ENCODE measurements at regions not wholly inside any gene's neighbourhood (a gene's known extent, or its start where the extent isn't known, plus 50 kb on each side); places are given as distances from the start of the nearest gene placed in this dataset.
"Not testable (repeated sequence)": the region's sequence is repeated elsewhere in the genome, so short reads cannot be mapped to it uniquely, and the experiment has no call there.

DNA sequence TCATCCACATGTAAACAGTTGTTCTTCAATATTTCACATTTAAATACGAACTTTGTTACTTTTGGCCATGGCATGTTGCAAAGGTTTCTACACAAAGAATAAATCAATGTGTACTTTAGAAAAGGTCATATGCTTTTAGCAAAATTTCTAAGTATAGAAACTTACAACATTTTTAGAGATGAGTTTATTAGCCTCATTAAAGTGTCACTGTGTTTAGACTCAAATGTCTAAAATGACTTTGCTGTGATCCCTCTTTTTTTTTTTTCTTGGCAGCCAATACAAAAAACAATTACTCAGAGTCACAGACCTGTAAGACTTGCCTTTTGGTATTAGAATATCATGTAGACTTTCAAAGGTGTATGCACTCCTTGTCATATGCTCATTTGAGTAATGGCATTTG lies 349.3 kb upstream of the KIAA1217 start (continued):
- TF ChIP-seq, protein P1, sequence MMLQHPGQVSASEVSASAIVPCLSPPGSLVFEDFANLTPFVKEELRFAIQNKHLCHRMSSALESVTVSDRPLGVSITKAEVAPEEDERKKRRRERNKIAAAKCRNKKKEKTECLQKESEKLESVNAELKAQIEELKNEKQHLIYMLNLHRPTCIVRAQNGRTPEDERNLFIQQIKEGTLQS (IDR thresholded peaks at IDR 0.05): no peak

DNA sequence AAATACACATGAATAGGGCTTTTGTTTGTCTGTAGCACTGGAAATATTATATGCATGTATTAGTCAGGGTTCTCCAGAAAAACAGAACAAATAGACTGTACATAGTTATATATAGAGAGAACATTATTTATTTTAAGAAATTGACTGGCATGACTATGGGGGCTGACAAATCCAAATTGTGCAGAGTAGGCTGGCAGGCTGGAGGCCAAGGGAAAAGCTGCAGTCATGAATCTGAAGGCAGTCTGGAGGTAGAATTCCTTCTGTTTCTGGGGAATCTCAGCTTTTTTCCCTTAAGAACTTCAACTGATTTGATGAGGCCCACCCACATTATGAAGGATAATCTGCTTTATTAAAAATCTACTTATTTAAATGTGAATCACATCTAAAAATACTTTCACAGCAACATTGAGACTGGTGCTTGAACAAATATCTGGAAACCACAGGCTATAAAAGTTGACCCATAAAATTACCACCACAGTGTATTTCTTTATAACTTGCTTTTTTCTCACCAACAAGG lies 344.2 kb upstream of the KIAA1217 start:
- H3K36me3 ChIP-seq (ENCODE audit: control insufficient read depth in 1 of 2, insufficient read depth in 2 of 2, low read length in 2 of 2): no peaks in the 10 kb centered on the region
- H3K79me2 ChIP-seq (ENCODE audit: insufficient read depth, low read length): no peaks in the 10 kb centered on the region
- ATAC-seq (no peak), DNase-seq (ENCODE audit: low read depth, low spot score) (no peak)
- H2AFZ ChIP-seq (ENCODE audit: low read depth, low read length, poor library complexity, severe bottlenecking): no peak overlapping the region
- intact Hi-C loops (cut with micrococcal nuclease): no loop called here
- no peak overlapping the region for H3K9ac ChIP-seq (ENCODE audit: low read length)
- H3K27ac ChIP-seq (ENCODE audit: low read depth, low read length): no peak overlapping the region
- no peaks in the 10 kb centered on the region for H4K20me1 ChIP-seq (ENCODE audit: insufficient read depth)
- ChIA-PET RAD21 (ENCODE audit: low non-redundant PET in 1 of 2, low total read pairs in 2 of 2, uncharacterized antibody in 2 of 2, unreplicated experiment in 2 of 2) (no interaction called here), POLR2A (no interaction called here), CTCF (no interaction called here)
- BruUV-seq (replicated peaks): no TSS peak
- TF ChIP-seq POLR2A (IDR thresholded peaks at IDR 0.05; ENCODE audit: borderline replicate concordance, extremely low read depth, insufficient read depth, insufficient read length): no peak
- TF ChIP-seq CEBPB (IDR thresholded peaks at IDR 0.05; ENCODE audit: low read depth): no peak
- no peak for TF ChIP-seq EZH2phosphoT487 (IDR thresholded peaks at IDR 0.05; ENCODE audit: borderline replicate concordance)
- no peak for TF ChIP-seq TCF7L2 (IDR thresholded peaks at IDR 0.05; ENCODE audit: borderline replicate concordance, extremely low read depth, insufficient read depth, insufficient read length)
- TF ChIP-seq RAD21 (IDR thresholded peaks at IDR 0.05; ENCODE audit: low read depth): no peak
- H3K4me3 ChIP-seq (replicated peaks in 1 of 2; ENCODE audit: low read depth in 1 of 2, low read length in 2 of 2): no peak overlapping the region
- no peaks in the 10 kb centered on the region for H3K27me3 ChIP-seq (ENCODE audit: insufficient read depth, low read length)
- no peaks in the 10 kb centered on the region; a peak in 1 of 4 replicates for H3K9me3 ChIP-seq (ENCODE audit: control insufficient read depth in 1 of 2, insufficient read depth in 1 of 2, low read depth in 1 of 2, low read length in 2 of 2)
- H3K9me2 ChIP-seq (ENCODE audit: insufficient read depth): no peaks in the 10 kb centered on the region
- no peak overlapping the region for H3K4me2 ChIP-seq (ENCODE audit: low read length)
- H3K4me1 ChIP-seq (ENCODE audit: control insufficient read depth in 1 of 2, insufficient read depth in 2 of 2, low read length in 2 of 2): no peaks in the 10 kb centered on the region

DNA sequence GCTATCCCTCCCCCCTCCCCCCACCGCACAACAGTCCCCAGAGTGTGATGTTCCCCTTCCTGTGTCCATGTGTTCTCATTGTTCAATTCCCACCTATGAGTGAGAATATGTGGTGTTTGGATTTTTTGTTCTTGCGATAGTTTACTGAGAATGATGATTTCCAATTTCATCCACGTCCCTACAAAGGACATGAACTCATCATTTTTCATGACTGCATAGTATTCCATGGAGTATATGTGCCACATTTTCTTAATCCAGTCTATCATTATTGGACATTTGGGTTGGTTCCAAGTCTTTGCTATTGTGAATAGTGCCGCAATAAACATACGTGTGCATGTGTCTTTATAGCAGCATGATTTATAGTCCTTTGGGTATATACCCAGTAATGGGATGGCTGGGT lies 342.0 kb upstream of the KIAA1217 start:
- ATAC-seq; H2AFZ ChIP-seq (ENCODE audit: low read depth, low read length, poor library complexity, severe bottlenecking); H3K36me3 ChIP-seq (ENCODE audit: control insufficient read depth in 1 of 2, insufficient read depth in 2 of 2, low read length in 2 of 2); intact Hi-C loops (cut with micrococcal nuclease); RAD21 ChIA-PET (ENCODE audit: low non-redundant PET in 1 of 2, low total read pairs in 2 of 2, uncharacterized antibody in 2 of 2, unreplicated experiment in 2 of 2); H3K9ac ChIP-seq (ENCODE audit: low read length); H3K79me2 ChIP-seq (ENCODE audit: insufficient read depth, low read length); DNase-seq (ENCODE audit: low read depth, low spot score); H3K9me3 ChIP-seq (ENCODE audit: control insufficient read depth in 1 of 2, insufficient read depth in 1 of 2, low read depth in 1 of 2, low read length in 2 of 2); H3K27me3 ChIP-seq (ENCODE audit: insufficient read depth, low read length); CTCF ChIA-PET; H4K20me1 ChIP-seq (ENCODE audit: insufficient read depth); H3K9me2 ChIP-seq (ENCODE audit: insufficient read depth); BruUV-seq (replicated peaks); POLR2A ChIA-PET; H3K4me1 ChIP-seq (ENCODE audit: control insufficient read depth in 1 of 2, insufficient read depth in 2 of 2, low read length in 2 of 2); H3K4me2 ChIP-seq (ENCODE audit: low read length); H3K27ac ChIP-seq (ENCODE audit: low read depth, low read length); H3K4me3 ChIP-seq (replicated peaks in 1 of 2; ENCODE audit: low read depth in 1 of 2, low read length in 2 of 2): not testable (repeated sequence)
